Retinal pigment epithelial cell (primary cell): ENCODE measurements at regions not wholly inside any gene's neighbourhood (a gene's known extent, or its start where the extent isn't known, plus 50 kb on each side); places are given as distances from the start of the nearest gene placed in this dataset.
A peak's percentile ranks its signal among the peaks of the same experiment; 100 is the strongest.

ENCODE experiments used
- DNase-seq: peaks from one replicate; pipeline ENCODE4 v3.0.0-alpha.2; 2010; ENCODE audit warnings: low read depth
- H3K4me3 ChIP-seq: 2 replicates; pipeline ENCODE4 v1.5.1; 2011; ENCODE audit warnings: mild to moderate bottlenecking, low read length, control low read depth, moderate library complexity
- CTCF ChIP-seq: conservative IDR thresholded peaks from 2 replicates; pipeline ENCODE4 v1.5.1; 2011; ENCODE audit warnings: low read depth, low read length, control low read depth, inconsistent platforms

DNA sequence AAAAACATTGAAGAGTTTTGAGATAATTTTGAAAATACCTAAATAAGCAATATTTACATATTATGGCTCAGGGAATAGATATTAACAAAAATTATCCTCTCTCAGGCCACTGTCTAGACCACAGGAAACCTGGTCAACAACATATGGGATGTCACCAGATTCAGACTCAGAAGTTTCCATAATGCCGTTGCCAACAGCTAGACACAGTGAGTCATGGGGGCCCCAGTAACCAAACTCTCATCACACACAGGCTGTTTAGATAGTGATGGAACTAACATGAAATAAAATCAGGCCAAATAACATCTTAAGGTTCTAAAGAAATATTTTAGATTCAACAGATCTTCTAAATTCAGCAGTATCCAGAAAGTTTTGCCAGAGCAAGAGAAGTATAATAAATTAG is 681.7 kb upstream of the ADAMTS5 start:
- no peak for TF ChIP-seq CTCF
- DNase-seq: peak; percentile 40

GRCh38 chr21:27647921-27648320 is 681.0 kb upstream of the ADAMTS5 start:
- no peak for TF ChIP-seq CTCF
- H3K4me3 ChIP-seq: no peak overlapping the region
- DNase-seq: no peak

More for the DNA sequence above, 681.7 kb upstream of the ADAMTS5 start:
- H3K4me3 ChIP-seq: no peak overlapping the region

DNA sequence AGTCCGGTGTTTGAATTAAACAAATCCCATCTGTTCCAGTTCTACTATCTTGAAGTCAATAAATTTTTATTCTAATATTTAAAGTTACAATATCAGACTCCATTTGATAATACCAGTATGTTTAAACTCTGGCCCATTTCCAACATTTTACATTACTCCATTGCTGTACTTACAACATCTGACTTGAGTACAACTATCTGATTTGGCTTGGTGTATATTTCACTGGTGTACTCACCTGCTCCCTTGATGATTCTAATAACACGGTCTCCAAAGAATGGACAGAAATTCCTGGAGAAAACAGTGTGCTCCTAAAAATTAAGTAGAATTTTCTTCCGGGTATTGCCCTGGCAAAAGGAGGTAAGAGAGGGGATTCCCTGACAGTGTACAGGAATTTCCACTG is 680.5 kb upstream of the ADAMTS5 start:
- H3K4me3 ChIP-seq: no peak overlapping the region
- TF ChIP-seq CTCF: no peak
- no peak for DNase-seq

- no peak overlapping the region for H3K4me3 ChIP-seq
- DNase-seq: no peak
- no peak for TF ChIP-seq CTCF
Observed at GRCh38 chr21:27646691-27647090, 679.8 kb upstream of the ADAMTS5 start.

GRCh38 chr21:27646056-27646455 is 679.2 kb upstream of the ADAMTS5 start:
- no peak for TF ChIP-seq CTCF
- DNase-seq: no peak

DNA sequence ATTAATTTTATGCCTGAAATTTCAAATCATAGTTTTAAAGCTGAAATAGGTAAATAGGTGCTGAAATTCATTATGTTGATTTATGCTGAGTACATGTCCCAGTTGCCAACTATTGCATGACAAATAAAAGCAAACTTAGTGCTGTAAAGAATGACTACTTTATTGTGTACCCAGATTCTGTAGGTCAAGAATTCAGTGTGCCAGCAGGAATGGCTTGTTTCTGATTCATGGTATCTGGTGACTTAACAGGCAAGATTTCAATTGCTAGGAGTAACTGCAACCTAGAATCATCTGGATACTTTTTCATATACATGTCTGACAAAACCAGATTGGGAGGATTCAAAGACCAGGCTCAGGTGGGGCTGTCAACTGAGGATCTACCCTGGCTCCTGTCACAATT is 678.4 kb upstream of the ADAMTS5 start:
- no peak for TF ChIP-seq CTCF
- H3K4me3 ChIP-seq: no peak overlapping the region
- DNase-seq: no peak

More at GRCh38 chr21:27646056-27646455, 679.2 kb upstream of the ADAMTS5 start:
- H3K4me3 ChIP-seq: no peak overlapping the region

DNA sequence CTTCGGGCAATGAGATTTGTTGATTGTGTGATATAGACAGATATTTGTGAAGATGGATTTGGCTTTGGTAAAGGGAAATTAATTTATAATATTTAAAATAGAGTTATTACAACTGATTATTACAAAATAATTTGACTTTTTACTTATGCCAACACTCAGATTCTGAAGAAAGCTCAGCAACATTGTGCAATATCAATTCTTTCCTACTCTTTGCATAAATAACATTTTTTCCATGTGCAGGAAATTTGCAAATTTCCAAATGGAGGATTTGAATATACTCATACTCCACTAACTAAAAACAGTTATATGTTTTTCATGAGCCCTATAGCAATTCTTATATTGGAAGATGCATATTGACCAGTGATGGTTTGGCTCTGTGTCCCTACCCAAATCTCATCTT is 676.4 kb upstream of the ADAMTS5 start:
- TF ChIP-seq CTCF: no peak
- DNase-seq: no peak
- H3K4me3 ChIP-seq: no peak overlapping the region
